ENCODE measurements at regions not wholly inside any gene's neighbourhood (a gene's known extent, or its start where the extent isn't known, plus 50 kb on each side); places are given as distances from the start of the nearest gene placed in this dataset.

DNA sequence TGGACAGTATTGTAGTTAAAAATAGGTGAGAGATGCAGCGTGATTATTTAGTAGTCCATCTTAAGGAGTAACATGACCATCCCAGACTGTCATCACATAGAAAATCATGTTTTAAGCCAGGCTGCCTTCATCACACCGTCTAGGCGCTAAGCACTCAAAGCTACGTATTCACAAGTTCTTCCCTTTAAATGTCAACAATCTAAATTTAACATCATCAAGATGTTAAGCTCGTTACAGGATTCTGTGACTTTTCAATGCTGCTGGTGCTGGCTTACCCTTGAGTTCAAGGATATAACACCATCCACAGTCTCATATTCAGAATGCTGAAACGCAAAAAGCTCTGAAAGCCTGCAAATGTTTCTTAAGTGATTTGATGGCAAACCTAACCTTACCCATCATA, 109.5 kb upstream of the CDCA7L start:
- Histone ChIP-seq H3K9me3 (ENCODE audit: control insufficient read depth, low read length) (no peaks in the 10 kb centered on the region), H3K4me3 (ENCODE audit: low read depth, low read length) (no peak overlapping the region), H3K9ac (no peak overlapping the region), H3K36me3 (ENCODE audit: control insufficient read depth, insufficient read depth, low read length) (no peaks in the 10 kb centered on the region), H3K4me2 (ENCODE audit: low read length) (no peak overlapping the region), H3K27me3 (ENCODE audit: control insufficient read depth, insufficient read depth, low read length) (no peaks in the 10 kb centered on the region), H3K4me1 (no peaks in the 10 kb centered on the region), H3K79me2 (no peaks in the 10 kb centered on the region), H3K27ac (no peak overlapping the region), H2AFZ (no peak overlapping the region)
- TF ChIP-seq, protein P1, sequence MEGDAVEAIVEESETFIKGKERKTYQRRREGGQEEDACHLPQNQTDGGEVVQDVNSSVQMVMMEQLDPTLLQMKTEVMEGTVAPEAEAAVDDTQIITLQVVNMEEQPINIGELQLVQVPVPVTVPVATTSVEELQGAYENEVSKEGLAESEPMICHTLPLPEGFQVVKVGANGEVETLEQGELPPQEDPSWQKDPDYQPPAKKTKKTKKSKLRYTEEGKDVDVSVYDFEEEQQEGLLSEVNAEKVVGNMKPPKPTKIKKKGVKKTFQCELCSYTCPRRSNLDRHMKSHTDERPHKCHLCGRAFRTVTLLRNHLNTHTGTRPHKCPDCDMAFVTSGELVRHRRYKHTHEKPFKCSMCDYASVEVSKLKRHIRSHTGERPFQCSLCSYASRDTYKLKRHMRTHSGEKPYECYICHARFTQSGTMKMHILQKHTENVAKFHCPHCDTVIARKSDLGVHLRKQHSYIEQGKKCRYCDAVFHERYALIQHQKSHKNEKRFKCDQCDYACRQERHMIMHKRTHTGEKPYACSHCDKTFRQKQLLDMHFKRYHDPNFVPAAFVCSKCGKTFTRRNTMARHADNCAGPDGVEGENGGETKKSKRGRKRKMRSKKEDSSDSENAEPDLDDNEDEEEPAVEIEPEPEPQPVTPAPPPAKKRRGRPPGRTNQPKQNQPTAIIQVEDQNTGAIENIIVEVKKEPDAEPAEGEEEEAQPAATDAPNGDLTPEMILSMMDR (IDR thresholded peaks at IDR 0.05), result no peak

DNA sequence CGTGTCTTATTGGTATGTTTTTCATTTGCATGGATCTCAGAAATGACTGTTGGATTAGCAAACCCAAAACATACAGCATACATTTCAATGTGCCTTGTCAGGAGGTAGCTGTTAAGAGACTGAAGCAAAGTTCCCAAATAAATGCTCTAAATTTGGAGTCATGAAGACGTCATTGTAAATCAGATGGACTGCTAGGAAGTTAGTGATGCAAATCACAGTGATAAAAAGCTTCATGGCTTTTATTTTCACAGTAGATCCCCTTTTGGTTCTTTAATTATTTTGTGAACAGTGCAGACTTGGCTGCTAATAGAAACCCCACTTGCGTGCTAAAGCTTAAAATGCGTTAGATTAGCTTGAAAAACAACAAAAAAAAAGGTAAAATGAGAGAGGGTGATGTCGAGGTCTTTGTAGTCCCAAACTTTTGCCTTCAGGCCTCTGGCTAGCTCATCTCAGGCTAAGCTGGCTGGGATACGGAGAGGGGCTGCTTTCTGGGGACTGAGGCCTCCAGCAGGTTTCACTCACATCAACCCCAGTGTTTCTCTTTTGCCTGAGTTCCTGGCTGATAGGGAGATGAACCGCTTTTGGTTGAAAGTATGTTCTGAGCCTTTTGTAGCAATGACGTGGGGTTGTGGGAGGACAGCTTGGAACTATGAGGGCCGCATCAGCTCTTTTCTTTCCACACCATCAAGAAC, 107.1 kb upstream of the CDCA7L start:
- Histone ChIP-seq H3K9ac (no peak overlapping the region), H3K4me1 (no peaks in the 10 kb centered on the region), H2AFZ (no peak overlapping the region), H3K4me3 (ENCODE audit: low read depth, low read length) (no peak overlapping the region), H3K27me3 (ENCODE audit: control insufficient read depth, insufficient read depth, low read length) (no peaks in the 10 kb centered on the region), H3K79me2 (no peaks in the 10 kb centered on the region), H3K9me3 (ENCODE audit: control insufficient read depth, low read length) (no peaks in the 10 kb centered on the region), H3K27ac (no peak overlapping the region), H3K4me2 (ENCODE audit: low read length) (no peak overlapping the region), H3K36me3 (ENCODE audit: control insufficient read depth, insufficient read depth, low read length) (no peaks in the 10 kb centered on the region)
- TF ChIP-seq, protein P1 (IDR thresholded peaks at IDR 0.05), result no peak

DNA sequence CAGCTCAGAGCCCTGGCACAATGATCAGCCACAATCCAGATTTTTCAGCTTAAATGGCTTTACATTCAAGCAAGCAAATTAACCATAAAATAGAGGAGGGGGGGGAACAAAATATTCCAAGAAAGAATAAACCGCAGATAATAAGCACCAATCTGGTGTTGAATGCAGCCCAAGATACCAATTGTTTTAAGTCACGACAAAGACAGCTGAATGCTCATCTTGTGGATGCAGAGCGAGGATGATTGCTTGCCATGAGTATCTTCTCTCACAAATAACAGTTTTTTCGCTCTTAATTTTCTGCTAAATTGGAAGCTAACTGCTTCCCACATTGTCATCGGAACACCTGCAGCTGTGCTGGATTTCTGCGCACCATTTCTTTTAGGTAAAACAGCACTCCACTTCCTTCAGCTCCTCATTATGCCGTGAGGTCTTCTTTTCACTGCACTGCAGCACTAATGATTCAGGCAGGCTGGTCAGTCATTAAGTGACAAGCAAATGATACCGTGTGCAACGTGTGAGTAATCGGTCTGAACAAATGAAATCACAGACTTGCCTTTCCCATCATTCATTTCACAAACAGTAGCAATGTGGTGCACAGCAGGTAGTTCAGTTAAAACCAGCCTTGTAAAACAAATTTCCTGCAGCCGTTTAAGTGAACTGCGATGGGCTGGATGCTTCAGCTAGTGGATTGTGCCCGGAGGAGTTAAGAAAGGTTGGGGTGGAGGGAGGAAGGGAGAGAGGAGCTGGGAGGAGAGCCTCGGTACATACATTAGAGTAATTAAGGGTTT, 106.4 kb upstream of the CDCA7L start:
- Histone ChIP-seq H3K79me2 (no peaks in the 10 kb centered on the region), H2AFZ (no peak overlapping the region), H3K4me3 (ENCODE audit: low read depth, low read length) (no peak overlapping the region), H3K36me3 (ENCODE audit: control insufficient read depth, insufficient read depth, low read length) (no peaks in the 10 kb centered on the region), H3K9me3 (ENCODE audit: control insufficient read depth, low read length) (no peaks in the 10 kb centered on the region), H3K27ac (no peak overlapping the region), H3K4me1 (no peaks in the 10 kb centered on the region), H3K9ac (no peak overlapping the region), H3K4me2 (ENCODE audit: low read length) (no peak overlapping the region), H3K27me3 (ENCODE audit: control insufficient read depth, insufficient read depth, low read length) (no peaks in the 10 kb centered on the region)
- TF ChIP-seq, protein P1 (IDR thresholded peaks at IDR 0.05), result no peak

DNA sequence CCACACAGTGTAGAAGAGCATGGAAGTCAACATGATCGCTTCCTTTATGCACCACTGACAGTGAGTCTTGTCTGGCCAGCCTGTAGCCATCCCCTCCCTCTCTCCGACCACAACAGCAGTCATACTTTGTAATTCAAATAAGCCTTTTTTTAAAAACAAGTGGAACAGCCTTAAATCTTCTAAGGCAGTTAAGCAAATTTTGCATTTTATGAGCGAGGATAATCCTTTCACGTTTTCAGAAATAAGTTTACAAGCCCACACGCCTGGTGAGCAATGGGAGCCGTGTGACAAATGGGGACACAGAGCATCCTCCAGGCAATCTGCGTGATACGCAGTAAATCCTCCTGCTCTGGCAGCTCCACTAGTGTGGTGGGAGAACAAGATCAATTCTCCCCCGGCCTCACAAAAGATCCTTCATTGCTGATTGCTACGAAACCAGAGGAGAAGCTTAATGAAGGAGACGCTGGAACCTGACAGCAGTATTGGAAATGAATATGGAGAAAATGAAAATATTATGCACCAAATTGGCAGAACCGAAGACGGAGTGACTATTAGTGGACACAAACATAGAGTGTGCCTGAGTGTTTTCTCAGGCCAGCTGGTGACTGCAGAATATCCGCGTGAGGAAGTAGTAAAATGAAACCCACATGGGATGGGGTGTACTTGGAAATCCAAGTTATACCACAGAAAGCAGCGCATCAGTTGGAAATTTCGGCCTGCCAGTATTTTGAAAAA, 104.2 kb upstream of the CDCA7L start:
- H3K4me2 ChIP-seq (ENCODE audit: low read length), result no peak overlapping the region
- no peak overlapping the region for H2AFZ ChIP-seq
- no peak overlapping the region for H3K27ac ChIP-seq
- H3K27me3 ChIP-seq (ENCODE audit: control insufficient read depth, insufficient read depth, low read length), result no peaks in the 10 kb centered on the region
- no peak overlapping the region for H3K4me3 ChIP-seq (ENCODE audit: low read depth, low read length)
- H3K9me3 ChIP-seq (ENCODE audit: control insufficient read depth, low read length), result no peaks in the 10 kb centered on the region
- H3K36me3 ChIP-seq (ENCODE audit: control insufficient read depth, insufficient read depth, low read length), result no peaks in the 10 kb centered on the region
- H3K79me2 ChIP-seq, result no peaks in the 10 kb centered on the region
- TF ChIP-seq, protein P1 (IDR thresholded peaks at IDR 0.05), result no peak
- no peaks in the 10 kb centered on the region for H3K4me1 ChIP-seq
- no peak overlapping the region for H3K9ac ChIP-seq

Measured in parathyroid adenoma (tissue), 2 donors.